Ovary (tissue), 3 donors: ENCODE measurements at regions not wholly inside any gene's neighbourhood (a gene's known extent, or its start where the extent isn't known, plus 50 kb on each side); places are given as distances from the start of the nearest gene placed in this dataset.

Experiments used
- EP300 ChIP-seq: sonication (generic); formaldehyde crosslinking; IDR thresholded peaks from one replicate; pipeline ENCODE4 v1.6.1; 2017; ENCODE audit warnings: antibody characterized with exemption
- POLR2A ChIP-seq: fragments of 450-650 bp; IDR thresholded peaks from one replicate; pipeline ENCODE4 v1.6.1; 2017; ENCODE audit warnings: antibody characterized with exemption, mild to moderate bottlenecking, moderate library complexity
- TF ChIP-seq, protein P1 (sequence below), 3 donors: fragments of 450-650 bp in 2 of 3; fragments of 200-600 bp in 1 of 3; IDR thresholded peaks; one replicate each; pipeline versions ENCODE4 v1.5.1 to v1.8.0; 2016 to 2022; ENCODE audit warnings: antibody characterized with exemption in 3 of 3, mild to moderate bottlenecking in 1 of 3
- donor health status: DM: no; HTN: no; CAD: no.

DNA sequence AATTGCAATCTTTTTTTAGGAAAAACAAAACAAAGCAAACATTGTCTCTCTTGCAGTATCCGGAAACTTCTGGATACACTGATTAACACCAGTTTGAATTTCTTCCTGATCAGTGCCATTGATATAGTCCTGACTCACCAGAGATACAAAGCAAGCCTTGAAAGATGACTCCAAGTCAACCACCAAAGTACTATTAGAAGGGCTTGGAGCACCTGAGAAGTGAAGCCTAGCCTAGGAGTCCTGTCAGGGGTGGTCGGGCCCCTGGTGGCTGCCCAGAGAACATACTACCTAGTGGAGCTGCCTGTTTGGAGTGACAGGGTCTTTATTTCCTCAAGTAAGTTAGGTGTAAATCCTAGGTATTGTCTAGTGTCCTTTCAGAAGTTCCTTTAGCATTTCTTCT lies 593.2 kb downstream of the ZNF674 start:
- TF ChIP-seq, protein P1, sequence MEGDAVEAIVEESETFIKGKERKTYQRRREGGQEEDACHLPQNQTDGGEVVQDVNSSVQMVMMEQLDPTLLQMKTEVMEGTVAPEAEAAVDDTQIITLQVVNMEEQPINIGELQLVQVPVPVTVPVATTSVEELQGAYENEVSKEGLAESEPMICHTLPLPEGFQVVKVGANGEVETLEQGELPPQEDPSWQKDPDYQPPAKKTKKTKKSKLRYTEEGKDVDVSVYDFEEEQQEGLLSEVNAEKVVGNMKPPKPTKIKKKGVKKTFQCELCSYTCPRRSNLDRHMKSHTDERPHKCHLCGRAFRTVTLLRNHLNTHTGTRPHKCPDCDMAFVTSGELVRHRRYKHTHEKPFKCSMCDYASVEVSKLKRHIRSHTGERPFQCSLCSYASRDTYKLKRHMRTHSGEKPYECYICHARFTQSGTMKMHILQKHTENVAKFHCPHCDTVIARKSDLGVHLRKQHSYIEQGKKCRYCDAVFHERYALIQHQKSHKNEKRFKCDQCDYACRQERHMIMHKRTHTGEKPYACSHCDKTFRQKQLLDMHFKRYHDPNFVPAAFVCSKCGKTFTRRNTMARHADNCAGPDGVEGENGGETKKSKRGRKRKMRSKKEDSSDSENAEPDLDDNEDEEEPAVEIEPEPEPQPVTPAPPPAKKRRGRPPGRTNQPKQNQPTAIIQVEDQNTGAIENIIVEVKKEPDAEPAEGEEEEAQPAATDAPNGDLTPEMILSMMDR (IDR thresholded peaks at IDR 0.05): no peak
- TF ChIP-seq POLR2A (no peak), EP300 (no peak)
